Suppressor macrophage treated with lipopolysaccharide for 4 hours (primary cell): ENCODE measurements at regions not wholly inside any gene's neighbourhood (a gene's known extent, or its start where the extent isn't known, plus 50 kb on each side); places are given as distances from the start of the nearest gene placed in this dataset.

Experiments
- DNase-seq: peaks from one replicate; pipeline ENCODE4 v3.0.0-alpha.2; 2020

GRCh38 chr3:193780810-193781478, 187.9 kb downstream of the OPA1 start:
- peak; percentile 74 for DNase-seq

- DNase-seq, result no peak
Observed at GRCh38 chr3:193782276-193782647, 189.3 kb downstream of the OPA1 start.

GRCh38 chr3:193782747-193783146, 189.7 kb downstream of the OPA1 start:
- no peak for DNase-seq

GRCh38 chr3:193783166-193783896, 190.3 kb downstream of the OPA1 start:
- DNase-seq, result no peak

GRCh38 chr3:193784822-193785221, 191.8 kb downstream of the OPA1 start:
- no peak for DNase-seq

GRCh38 chr3:193787496-193787870, 194.5 kb downstream of the OPA1 start:
- no peak for DNase-seq

- peak; percentile 76 for DNase-seq
Observed at GRCh38 chr3:193788189-193788991, 195.4 kb downstream of the OPA1 start.

- DNase-seq, result no peak
Observed at GRCh38 chr3:193789455-193789854, 196.4 kb downstream of the OPA1 start.

- no peak for DNase-seq
Observed at GRCh38 chr3:193790086-193790990, 197.3 kb downstream of the OPA1 start.

GRCh38 chr3:193791041-193792032, 198.3 kb downstream of the OPA1 start:
- no peak for DNase-seq

- no peak for DNase-seq
Observed at GRCh38 chr3:193793123-193793522, 200.1 kb downstream of the OPA1 start.

- DNase-seq, result peak; percentile 60
Observed at GRCh38 chr3:193794002-193794881, 201.2 kb downstream of the OPA1 start.

GRCh38 chr3:193795062-193795690, 202.2 kb downstream of the OPA1 start:
- no peak for DNase-seq

- DNase-seq, result no peak
Observed at GRCh38 chr3:193796089-193796488, 203.1 kb downstream of the OPA1 start.

GRCh38 chr3:193797566-193797965, 204.6 kb downstream of the OPA1 start:
- no peak for DNase-seq

- DNase-seq, result no peak
Observed at GRCh38 chr3:193798051-193798450, 205.0 kb downstream of the OPA1 start.

GRCh38 chr3:193800138-193801043, 207.4 kb downstream of the OPA1 start:
- no peak for DNase-seq

- DNase-seq, result no peak
Observed at GRCh38 chr3:193801097-193801496, 208.1 kb downstream of the OPA1 start.

GRCh38 chr3:193803288-193803687, 210.3 kb downstream of the OPA1 start:
- no peak for DNase-seq
